Globus pallidus (tissue), 1 donor: ENCODE measurements at regions not wholly inside any gene's neighbourhood (a gene's known extent, or its start where the extent isn't known, plus 50 kb on each side); places are given as distances from the start of the nearest gene placed in this dataset.

Experiments
- DNase-seq: peaks from one replicate; pipeline ENCODE4 v3.0.0-alpha.2; 2015; ENCODE audit warnings: low spot score

DNA sequence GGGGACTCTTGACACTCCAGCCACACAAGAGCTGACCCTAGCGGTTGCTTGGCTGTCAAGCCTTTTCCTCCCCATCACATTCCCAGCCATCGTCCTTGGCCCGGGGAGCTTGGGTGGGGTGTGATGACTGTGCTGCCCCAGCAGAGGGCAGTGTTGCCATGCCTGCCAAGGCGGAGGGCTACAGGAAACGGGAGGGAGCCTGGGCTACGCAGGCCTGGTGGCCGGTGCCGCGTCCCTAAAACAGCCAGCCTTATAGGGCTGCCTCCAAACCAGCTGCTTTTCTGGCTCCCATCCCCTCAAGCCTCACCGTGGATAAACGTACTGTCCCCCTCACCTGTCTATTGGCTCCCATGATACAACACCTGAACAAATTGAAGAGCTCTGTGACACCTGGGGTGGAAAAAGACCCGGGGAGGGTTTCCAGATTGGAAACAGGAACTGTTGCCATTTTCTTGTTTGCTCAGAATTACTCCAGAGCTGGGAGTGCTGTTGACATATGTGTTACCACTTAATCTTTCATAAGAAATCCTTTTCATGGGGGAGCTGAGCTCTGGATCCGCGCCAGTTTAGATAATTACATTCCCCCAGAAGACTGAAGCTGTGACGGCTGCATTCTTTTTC, 72.8 kb upstream of the ASTN2 start:
- peak; percentile 86 for DNase-seq

DNA sequence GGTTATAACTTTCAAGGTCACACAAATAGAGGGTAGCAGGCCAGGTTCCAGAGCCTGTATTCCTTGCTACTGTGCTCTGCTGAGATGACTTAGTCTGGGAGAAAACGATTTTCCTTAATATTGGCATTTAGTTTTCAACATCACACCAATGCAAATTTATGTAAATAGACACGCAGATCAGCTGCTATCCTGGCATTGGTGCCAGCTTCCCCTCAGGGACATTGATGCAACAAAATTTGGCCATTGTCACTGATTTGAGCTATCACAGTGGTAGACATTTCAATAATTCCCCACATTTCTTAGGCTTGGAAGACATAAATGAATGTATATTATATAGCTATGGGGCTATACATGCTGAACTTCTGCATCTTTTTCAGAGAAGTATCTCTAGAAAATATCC, 71.6 kb upstream of the ASTN2 start:
- DNase-seq: no peak

DNA sequence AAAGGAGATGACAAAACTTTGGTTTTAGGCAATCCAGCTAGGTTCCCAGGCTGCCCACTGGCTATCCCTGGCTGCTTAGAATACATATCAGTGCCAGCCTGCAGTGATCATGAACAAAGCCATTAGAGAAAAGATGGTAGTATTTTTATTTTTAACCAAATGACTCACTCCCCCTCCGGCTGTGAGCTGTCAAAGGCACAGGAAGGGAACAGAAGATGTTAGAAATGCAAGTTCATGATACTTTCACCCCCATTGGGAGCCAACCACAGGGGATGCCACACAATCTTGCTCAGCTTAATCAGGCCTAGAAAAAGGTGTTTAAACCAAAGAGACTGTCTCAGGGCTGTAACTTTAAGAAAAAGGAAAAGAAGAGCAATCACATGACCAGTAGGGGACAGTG, 70.3 kb upstream of the ASTN2 start:
- DNase-seq: no peak

DNA sequence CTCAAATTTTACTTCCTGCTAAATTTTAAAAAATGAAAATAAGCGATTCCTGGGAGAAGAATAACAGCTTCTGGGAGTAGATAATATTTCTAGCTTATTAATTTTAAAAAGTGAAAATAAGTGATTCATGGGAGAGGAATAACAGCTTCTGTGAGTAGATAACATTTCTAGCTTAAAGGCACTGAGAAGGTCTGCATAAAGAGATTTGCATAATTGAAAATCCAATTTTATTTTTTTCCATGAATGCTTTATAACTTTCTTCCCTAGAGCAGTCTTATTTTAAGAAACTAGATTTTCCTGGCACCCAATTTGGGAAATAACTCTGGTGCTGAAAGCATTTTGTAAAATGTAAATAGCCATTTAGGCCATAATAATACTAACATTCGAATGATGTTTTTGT, 65.9 kb upstream of the ASTN2 start:
- DNase-seq: no peak

DNA sequence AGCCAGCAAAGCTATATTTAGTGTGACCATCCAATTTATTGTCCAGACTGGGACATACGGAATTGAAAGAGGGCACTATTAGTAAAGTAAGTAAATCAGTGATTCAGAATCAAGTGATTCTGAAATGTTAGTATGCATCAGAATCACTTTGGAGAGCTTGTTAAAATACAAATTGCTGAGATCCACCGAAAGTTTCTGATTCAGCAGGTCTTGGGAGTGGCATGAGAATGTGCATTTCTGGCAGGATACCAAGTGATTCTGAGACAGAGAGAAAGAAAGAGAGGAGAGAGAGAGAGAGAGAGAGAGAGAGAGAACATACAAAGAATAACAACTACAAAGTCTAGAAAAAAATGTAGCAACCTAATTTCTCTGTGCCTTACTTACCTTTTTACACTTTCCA, 65.4 kb upstream of the ASTN2 start:
- DNase-seq: no peak

DNA sequence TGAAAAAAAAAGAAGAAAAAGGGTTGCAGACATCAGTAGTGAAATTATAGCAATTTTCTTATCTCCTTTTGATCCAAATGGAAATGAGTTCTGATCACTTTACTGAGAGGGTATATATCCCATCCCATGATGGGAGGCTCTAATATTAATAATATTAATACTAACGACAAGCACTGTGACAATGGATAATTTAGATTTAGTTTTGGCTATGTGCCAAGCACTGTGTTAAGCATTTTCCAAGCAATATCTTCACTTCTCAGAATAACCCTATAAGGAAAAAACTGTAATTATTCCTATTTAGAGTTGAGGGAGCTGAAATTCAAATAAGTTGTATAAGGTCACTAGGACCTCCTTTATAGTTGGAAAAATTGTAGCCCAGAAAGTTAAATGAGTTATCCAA, 58.4 kb upstream of the ASTN2 start:
- no peak for DNase-seq

DNA sequence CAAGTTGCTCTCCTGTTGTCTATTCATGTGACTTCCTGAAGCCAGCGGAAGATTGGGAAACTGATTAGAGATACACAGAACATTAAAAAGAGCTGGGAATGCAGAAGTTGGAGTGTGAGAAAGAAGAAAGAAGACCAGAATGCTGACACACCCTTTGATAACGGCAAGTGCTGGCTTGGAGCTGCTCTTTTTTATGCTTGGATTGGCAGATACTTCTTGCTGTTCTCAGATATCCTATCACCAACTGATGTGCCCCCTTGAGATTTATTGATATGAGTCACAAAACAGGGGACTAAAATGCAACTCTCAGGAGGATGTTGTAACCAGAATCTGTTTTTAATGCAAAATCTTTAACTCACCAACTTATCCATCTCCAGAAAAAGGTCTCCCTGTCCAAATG, 56.0 kb upstream of the ASTN2 start:
- DNase-seq: no peak

DNA sequence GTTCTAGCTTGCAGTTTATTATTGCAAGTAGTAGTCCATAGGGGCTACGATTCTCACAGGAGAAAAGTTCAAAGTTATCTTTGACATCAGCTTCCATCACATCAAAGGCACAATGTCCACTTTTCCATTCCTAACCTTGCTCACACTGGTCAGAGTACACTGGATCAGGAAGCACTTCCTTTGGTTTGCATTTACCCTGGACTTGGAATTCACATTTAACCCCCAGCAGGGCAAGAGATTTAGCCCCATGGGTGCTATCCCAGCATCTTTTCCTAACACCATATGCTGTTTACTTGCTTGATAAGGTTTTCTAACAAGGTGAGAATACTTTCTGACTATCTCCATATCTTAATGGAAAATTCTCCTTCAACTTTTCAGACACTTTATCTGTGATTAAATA, 55.6 kb upstream of the ASTN2 start:
- DNase-seq: no peak

DNA sequence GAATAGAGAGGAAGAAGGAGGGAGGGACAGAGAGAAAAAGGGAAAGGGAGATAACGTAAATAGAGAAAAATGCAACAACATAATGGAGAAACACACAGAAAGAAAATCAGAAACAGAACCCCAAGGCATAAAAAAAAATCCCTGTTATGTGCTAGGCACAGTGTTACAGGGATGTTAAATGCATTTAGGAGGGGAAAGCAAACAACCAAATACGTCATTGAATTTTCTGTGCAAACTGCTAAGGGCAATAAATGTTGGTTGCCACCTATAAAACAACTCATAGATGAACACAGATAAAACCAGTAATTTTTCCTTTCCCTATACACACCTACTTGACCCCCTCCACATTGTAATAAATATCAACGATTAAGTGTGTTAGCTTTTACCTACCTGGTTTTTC, 51.3 kb upstream of the ASTN2 start:
- no peak for DNase-seq

DNA sequence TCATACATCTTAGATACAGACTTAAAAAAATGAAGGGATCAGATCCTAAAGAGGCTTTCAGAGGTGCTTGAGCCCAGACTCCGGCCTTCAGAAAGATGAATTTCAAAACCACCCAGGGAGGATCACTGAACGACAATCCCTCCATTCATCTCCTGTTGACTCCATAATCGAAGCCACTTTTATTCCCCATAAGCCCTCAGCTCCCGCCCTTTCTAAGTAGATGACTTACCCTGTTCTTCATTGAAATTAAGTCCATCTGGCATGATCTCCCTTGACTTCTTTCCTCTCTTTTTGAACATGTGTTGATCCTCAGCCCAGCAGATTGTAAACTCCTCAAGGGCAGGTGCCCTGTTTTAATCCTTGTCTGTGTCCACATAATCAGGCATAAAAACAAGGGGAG, 50.8 kb upstream of the ASTN2 start:
- no peak for DNase-seq

DNA sequence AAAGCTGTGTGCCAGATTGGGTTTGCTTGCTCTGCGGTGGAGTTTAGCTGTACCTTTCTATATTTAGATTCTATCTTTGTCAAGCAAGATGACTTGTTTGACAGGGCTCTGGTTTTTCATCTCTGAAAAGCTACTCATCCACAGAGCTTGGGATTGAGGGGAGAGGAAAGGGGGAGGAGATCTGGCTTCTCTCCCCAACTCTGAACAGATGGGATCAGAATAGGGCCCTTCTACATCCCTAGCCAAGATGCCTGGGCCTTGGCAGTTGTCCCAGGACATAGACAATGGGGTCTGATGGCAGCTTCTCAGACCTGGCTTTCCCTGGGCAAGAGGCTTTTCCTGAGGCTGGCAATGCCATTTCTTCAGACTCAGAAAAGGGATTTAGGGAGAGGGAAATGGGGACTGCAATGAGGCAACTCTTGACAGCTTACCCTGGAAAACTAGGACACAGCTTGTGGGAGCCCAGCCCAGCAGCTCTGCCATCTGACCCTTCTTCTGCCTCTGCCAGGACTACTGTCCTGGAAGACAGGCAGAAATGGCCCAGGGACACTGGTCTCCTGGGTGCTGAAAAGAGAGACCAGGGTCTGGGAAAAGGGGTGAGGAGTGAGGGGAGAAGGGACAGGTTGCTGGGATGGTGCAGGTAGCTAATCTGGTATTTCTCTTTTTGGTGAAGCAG, 50.2 kb upstream of the ASTN2 start:
- DNase-seq: peak; percentile 98
